ENCODE measurements at regions not wholly inside any gene's neighbourhood (a gene's known extent, or its start where the extent isn't known, plus 50 kb on each side); places are given as distances from the start of the nearest gene placed in this dataset.
"Not testable (repeated sequence)": the region's sequence is repeated elsewhere in the genome, so short reads cannot be mapped to it uniquely, and the experiment has no call there.

GRCh38 chr1:170414989-170415709, 116.8 kb upstream of the GORAB start:
- no peaks in the 10 kb centered on the region for H3K27me3 ChIP-seq (ENCODE audit: control insufficient read depth in 1 of 2, insufficient read depth in 2 of 2, low read length in 1 of 2)
- intact Hi-C loops (cut with DNase I) = loop anchor here (5.0 to 10.0 kb wide), 4 partner anchors 57 to 340 kb away; partner anchors contain the start of genes GORAB (in 1 of the 2), KIFAP3 (in 1 of the 2) and PRRX1 (in 1 of the 2)
- 23 to 31% methylated on average over 3 of the region's 3 CpGs for WGBS, 2 donors
- H3K4me3 ChIP-seq (ENCODE audit: low read length in 2 of 2) = no peak overlapping the region
- peaks cover 1 to 3% of the 10 kb centered on the region in 2 donors for H3K4me1 ChIP-seq (ENCODE audit: control insufficient read depth in 1 of 2, insufficient read depth in 2 of 2, low read length in 2 of 2)
- no peaks in the 10 kb centered on the region for H3K36me3 ChIP-seq (ENCODE audit: control insufficient read depth in 1 of 2, insufficient read depth in 2 of 2, low read length in 1 of 2)
- no peak for DNase-seq
- H3K27ac ChIP-seq (ENCODE audit: low read depth in 1 of 2, low read length in 2 of 2) = peak overlapping the region; percentile 57 to 95
- no peaks in the 10 kb centered on the region for H3K9me3 ChIP-seq (ENCODE audit: control insufficient read depth, low read length)
- peak; percentile 81 for ATAC-seq (ENCODE audit: low FRiP score)

GRCh38 chr1:170415710-170416372, 116.1 kb upstream of the GORAB start:
- Histone ChIP-seq H3K9me3 (ENCODE audit: control insufficient read depth, low read length) (no peaks in the 10 kb centered on the region), H3K4me1 (ENCODE audit: control insufficient read depth in 1 of 2, insufficient read depth in 2 of 2, low read length in 2 of 2) (peaks cover 1 to 2% of the 10 kb centered on the region in 2 donors), H3K27ac (ENCODE audit: low read depth in 1 of 2, low read length in 2 of 2) (peak overlapping the region in 1 of 2 donors; percentile 43), H3K27me3 (ENCODE audit: control insufficient read depth in 1 of 2, insufficient read depth in 2 of 2, low read length in 1 of 2) (no peaks in the 10 kb centered on the region), H3K4me3 (ENCODE audit: low read length in 2 of 2) (no peak overlapping the region), H3K36me3 (ENCODE audit: control insufficient read depth in 1 of 2, insufficient read depth in 2 of 2, low read length in 1 of 2) (no peaks in the 10 kb centered on the region)
- WGBS, 2 donors = 50 to 51% methylated on average over 4 of the region's 4 CpGs
- no peak for ATAC-seq (ENCODE audit: low FRiP score)
- intact Hi-C loops (cut with DNase I) = loop anchor here (5.0 to 10.0 kb wide), 3 partner anchors 56 to 341 kb away; partner anchors contain the start of genes KIFAP3 (in 1 of the 2) and PRRX1 (in 1 of the 2)
- DNase-seq = no peak

DNA sequence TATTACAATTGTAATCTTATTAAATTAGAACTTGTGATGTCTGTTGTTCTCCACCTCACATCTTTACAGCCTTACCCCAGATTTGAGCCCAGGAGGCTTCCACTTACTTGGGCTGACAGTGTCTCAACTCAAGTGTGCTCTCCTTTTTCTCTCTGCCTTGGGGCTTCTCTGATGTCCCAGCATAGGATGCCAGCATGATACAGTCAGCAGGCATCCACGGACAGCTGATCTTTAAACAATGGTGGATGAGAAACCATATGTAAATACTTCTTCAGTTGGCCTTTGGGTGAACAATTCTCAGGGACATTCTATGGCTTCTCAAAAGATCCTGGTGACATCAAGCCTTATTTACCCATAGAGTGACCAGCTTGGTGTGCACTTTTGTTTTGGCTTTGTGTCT, 107.6 kb upstream of the GORAB start:
- no peaks in the 10 kb centered on the region for H3K36me3 ChIP-seq (ENCODE audit: control insufficient read depth in 1 of 2, insufficient read depth in 2 of 2, low read length in 1 of 2)
- intact Hi-C loops (cut with DNase I) = no loop called here
- ATAC-seq (ENCODE audit: low FRiP score) (no peak), DNase-seq (no peak)
- no peaks in the 10 kb centered on the region for H3K4me1 ChIP-seq (ENCODE audit: control insufficient read depth in 1 of 2, insufficient read depth in 2 of 2, low read length in 2 of 2)
- 75 to 76% methylated on average over 1 of the region's 1 CpG for WGBS, 2 donors
- H3K27me3 ChIP-seq (ENCODE audit: control insufficient read depth in 1 of 2, insufficient read depth in 2 of 2, low read length in 1 of 2) = no peaks in the 10 kb centered on the region
- H3K4me3 ChIP-seq (ENCODE audit: low read length in 2 of 2) = no peak overlapping the region
- H3K9me3 ChIP-seq (ENCODE audit: control insufficient read depth, low read length) = no peaks in the 10 kb centered on the region
- H3K27ac ChIP-seq (ENCODE audit: low read depth in 1 of 2, low read length in 2 of 2) = no peak overlapping the region

DNA sequence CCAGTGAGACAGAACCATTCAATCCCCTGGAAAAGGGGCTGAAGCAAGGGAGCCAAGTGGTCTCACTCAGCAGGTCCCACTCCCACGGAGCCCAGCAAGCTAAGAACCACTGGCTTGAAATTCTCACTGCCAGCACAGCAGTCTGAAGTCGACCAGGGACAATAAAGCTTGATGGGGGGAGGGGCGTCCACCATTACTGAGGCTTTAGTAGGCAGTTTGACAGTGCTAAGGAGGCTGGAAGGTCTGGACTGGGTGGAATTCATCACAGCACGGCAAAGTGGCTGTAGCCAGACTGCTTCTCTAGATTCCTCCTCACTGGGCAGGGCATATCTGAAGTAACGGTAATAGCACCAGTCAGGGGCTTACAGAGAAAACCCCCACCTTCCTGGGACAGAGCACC, 105.4 kb upstream of the GORAB start:
- no peaks in the 10 kb centered on the region for H3K27me3 ChIP-seq (ENCODE audit: control insufficient read depth in 1 of 2, insufficient read depth in 2 of 2, low read length in 1 of 2)
- WGBS, 2 donors = 40 to 45% methylated on average over 5 of the region's 5 CpGs
- H3K9me3 ChIP-seq (ENCODE audit: control insufficient read depth, low read length) = no peaks in the 10 kb centered on the region
- no peak for ATAC-seq (ENCODE audit: low FRiP score)
- H3K36me3 ChIP-seq (ENCODE audit: control insufficient read depth in 1 of 2, insufficient read depth in 2 of 2, low read length in 1 of 2) = no peaks in the 10 kb centered on the region
- no peak overlapping the region for H3K27ac ChIP-seq (ENCODE audit: low read depth in 1 of 2, low read length in 2 of 2)
- DNase-seq = no peak
- H3K4me3 ChIP-seq (ENCODE audit: low read length in 2 of 2) = no peak overlapping the region
- intact Hi-C loops (cut with DNase I) = no loop called here
- no peaks in the 10 kb centered on the region for H3K4me1 ChIP-seq (ENCODE audit: control insufficient read depth in 1 of 2, insufficient read depth in 2 of 2, low read length in 2 of 2)

GRCh38 chr1:170427002-170427401, 105.0 kb upstream of the GORAB start:
- H3K27me3 ChIP-seq (ENCODE audit: control insufficient read depth in 1 of 2, insufficient read depth in 2 of 2, low read length in 1 of 2); H3K4me1 ChIP-seq (ENCODE audit: control insufficient read depth in 1 of 2, insufficient read depth in 2 of 2, low read length in 2 of 2); H3K36me3 ChIP-seq (ENCODE audit: control insufficient read depth in 1 of 2, insufficient read depth in 2 of 2, low read length in 1 of 2); intact Hi-C loops (cut with DNase I); H3K27ac ChIP-seq (ENCODE audit: low read depth in 1 of 2, low read length in 2 of 2); DNase-seq; ATAC-seq (ENCODE audit: low FRiP score); H3K9me3 ChIP-seq (ENCODE audit: control insufficient read depth, low read length); H3K4me3 ChIP-seq (ENCODE audit: low read length in 2 of 2): not testable (repeated sequence)
- WGBS, 2 donors = 88 to 89% methylated on average over 1 of the region's 1 CpG

DNA sequence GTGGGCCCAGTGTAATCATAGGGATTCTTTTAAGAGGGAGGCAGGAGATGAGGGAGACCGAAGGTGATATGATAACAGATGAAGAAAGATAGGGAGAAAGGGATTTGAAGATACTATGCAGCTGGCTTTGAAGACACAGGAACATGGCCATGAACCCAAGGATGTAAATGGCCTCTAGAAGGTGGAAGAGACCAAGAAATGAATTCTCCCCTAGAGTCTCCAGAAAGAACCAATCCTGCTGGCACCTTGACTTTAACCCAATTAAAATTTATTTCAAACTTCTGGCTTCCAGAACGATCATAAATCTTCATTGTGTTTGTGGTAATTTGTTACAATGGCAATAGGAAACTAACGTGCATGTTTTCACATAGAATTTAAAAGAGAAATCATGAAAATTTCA, 95.0 kb upstream of the GORAB start:
- intact Hi-C loops (cut with DNase I) = no loop called here
- no peak for ATAC-seq (ENCODE audit: low FRiP score)
- H3K4me1 ChIP-seq (ENCODE audit: control insufficient read depth in 1 of 2, insufficient read depth in 2 of 2, low read length in 2 of 2) = no peaks in the 10 kb centered on the region

DNA sequence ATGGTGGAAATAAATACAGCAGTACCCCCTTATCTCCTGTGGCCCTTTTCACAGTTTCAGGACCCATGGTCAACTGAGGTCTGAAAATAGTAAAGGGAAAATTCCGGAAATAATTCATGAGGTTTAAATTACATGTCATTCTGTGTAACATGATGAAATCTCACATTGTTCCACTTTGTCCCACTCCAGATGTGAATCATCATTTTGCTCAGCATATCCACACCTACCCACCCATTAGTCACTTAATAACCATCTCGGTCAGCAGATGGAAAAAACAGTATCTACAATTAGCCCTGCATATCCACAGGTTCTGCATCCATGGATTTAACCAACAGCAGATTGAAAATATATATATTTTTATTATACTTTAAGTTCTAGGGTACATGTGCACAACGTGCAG, 86.9 kb upstream of the GORAB start:
- Histone ChIP-seq H3K4me3 (ENCODE audit: low read length in 2 of 2) (no peak overlapping the region), H3K27ac (ENCODE audit: low read depth in 1 of 2, low read length in 2 of 2) (no peak overlapping the region), H3K27me3 (ENCODE audit: control insufficient read depth in 1 of 2, insufficient read depth in 2 of 2, low read length in 1 of 2) (no peaks in the 10 kb centered on the region), H3K4me1 (ENCODE audit: control insufficient read depth in 1 of 2, insufficient read depth in 2 of 2, low read length in 2 of 2) (no peaks in the 10 kb centered on the region), H3K9me3 (ENCODE audit: control insufficient read depth, low read length) (no peaks in the 10 kb centered on the region), H3K36me3 (ENCODE audit: control insufficient read depth in 1 of 2, insufficient read depth in 2 of 2, low read length in 1 of 2) (no peaks in the 10 kb centered on the region)
- 60 to 78% methylated on average over 3 of the region's 3 CpGs for WGBS, 2 donors
- DNase-seq = no peak
- no peak for ATAC-seq (ENCODE audit: low FRiP score)
- intact Hi-C loops (cut with DNase I) = no loop called here

More for the DNA sequence above, 95.0 kb upstream of the GORAB start:
- no peaks in the 10 kb centered on the region for H3K36me3 ChIP-seq (ENCODE audit: control insufficient read depth in 1 of 2, insufficient read depth in 2 of 2, low read length in 1 of 2)
- H3K27ac ChIP-seq (ENCODE audit: low read depth in 1 of 2, low read length in 2 of 2) = no peak overlapping the region
- no peaks in the 10 kb centered on the region for H3K9me3 ChIP-seq (ENCODE audit: control insufficient read depth, low read length)
- no peak overlapping the region for H3K4me3 ChIP-seq (ENCODE audit: low read length in 2 of 2)
- no peaks in the 10 kb centered on the region for H3K27me3 ChIP-seq (ENCODE audit: control insufficient read depth in 1 of 2, insufficient read depth in 2 of 2, low read length in 1 of 2)
- no peak for DNase-seq
- WGBS, 2 donors = 70 to 72% methylated on average over 3 of the region's 3 CpGs

GRCh38 chr1:170448661-170449158, 83.3 kb upstream of the GORAB start:
- intact Hi-C loops (cut with DNase I) = no loop called here
- Histone ChIP-seq H3K36me3 (ENCODE audit: control insufficient read depth in 1 of 2, insufficient read depth in 2 of 2, low read length in 1 of 2) (no peaks in the 10 kb centered on the region), H3K27me3 (ENCODE audit: control insufficient read depth in 1 of 2, insufficient read depth in 2 of 2, low read length in 1 of 2) (no peaks in the 10 kb centered on the region), H3K4me1 (ENCODE audit: control insufficient read depth in 1 of 2, insufficient read depth in 2 of 2, low read length in 2 of 2) (no peaks in the 10 kb centered on the region), H3K4me3 (ENCODE audit: low read length in 2 of 2) (no peak overlapping the region), H3K9me3 (ENCODE audit: control insufficient read depth, low read length) (no peaks in the 10 kb centered on the region), H3K27ac (ENCODE audit: low read depth in 1 of 2, low read length in 2 of 2) (no peak overlapping the region)
- DNase-seq (no peak), ATAC-seq (ENCODE audit: low FRiP score) (no peak)
